Stimulated activated CD4-positive, alpha-beta T cell treated with anti-CD3 and anti-CD28 coated beads, TNF-alpha, amount 100 ng/mL, for 24 hours (primary cell): ENCODE measurements at regions not wholly inside any gene's neighbourhood (a gene's known extent, or its start where the extent isn't known, plus 50 kb on each side); places are given as distances from the start of the nearest gene placed in this dataset.
"Not testable (repeated sequence)": the region's sequence is repeated elsewhere in the genome, so short reads cannot be mapped to it uniquely, and the experiment has no call there.

Source experiments
- DNase-seq, 3 experiments: peaks; one replicate each; pipeline ENCODE4 v3.0.0-alpha.2; 2020; ENCODE audit warnings: low read depth in 3 of 3

- DNase-seq, result not testable (repeated sequence)
Observed at GRCh38 chr2:209300766-209301165, 123.1 kb upstream of the MAP2 start.

- no peak for DNase-seq
Observed at GRCh38 chr2:209305026-209305425, 118.8 kb upstream of the MAP2 start.

DNA sequence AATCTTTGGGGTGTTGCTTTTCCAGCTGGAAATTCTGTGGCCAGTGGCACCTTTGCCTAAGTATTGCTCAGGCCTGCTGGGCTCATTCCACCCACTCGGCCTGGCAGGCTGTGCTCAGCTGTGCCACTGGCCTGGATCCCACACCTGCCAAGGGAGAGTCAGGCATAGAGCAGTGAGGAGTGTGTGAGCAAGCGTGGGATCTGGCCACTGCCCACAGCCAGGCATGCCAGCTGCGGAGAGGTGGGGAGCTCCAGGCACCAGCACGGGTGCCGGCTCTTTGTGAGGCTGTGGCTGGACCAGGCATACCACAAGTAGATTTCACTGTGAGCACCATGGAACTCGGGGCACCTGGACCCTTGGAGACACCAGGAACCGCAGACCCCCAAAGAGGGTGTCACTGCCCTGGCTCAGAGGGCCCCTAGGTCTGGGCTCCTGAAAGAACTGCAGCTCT, 118.1 kb upstream of the MAP2 start:
- no peak for DNase-seq

DNA sequence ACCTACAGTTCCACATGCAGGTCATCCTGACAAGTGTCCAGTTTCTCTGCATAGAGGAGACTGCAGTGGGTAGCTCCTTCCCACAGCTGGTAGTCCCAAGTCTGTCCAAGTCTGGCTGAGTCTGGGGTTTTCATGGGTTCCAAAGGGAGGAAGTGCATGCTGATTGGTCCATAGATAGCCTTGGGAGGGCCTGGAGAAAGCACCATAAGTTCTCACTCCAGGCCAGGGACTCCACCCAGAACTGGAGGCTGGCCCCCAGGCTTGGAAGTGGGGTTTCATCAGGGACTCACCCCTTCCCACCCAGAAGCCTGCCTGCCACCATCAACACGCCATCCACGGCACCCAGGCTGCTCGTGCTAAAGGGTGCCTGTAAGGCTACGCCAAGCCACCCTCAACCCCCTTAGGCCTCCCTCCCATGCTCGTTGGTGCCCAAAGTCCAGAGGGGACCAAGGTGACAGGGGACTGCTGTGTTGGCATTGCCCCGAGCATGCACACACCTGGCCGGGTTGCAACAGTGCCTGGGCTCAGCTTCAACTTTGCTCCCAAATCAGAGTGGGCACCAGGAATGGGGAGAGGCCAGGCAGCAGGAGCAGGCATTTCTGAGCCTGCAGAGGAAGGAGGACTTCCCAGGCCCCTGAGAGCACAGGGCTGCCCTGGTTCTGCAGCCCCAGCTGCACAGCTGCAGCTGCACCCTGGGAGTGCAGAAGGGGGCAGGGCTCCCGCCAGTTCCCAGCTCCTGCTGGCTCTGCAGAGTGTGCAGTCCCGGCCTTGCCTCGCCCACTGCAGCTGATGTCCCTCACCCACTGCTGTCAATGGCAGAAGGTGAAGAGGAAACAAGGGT, 116.5 kb upstream of the MAP2 start:
- DNase-seq, result no peak

GRCh38 chr2:209308415-209308814, 115.4 kb upstream of the MAP2 start:
- no peak for DNase-seq

- no peak for DNase-seq
Observed at GRCh38 chr2:209311948-209312347, 111.9 kb upstream of the MAP2 start.

DNA sequence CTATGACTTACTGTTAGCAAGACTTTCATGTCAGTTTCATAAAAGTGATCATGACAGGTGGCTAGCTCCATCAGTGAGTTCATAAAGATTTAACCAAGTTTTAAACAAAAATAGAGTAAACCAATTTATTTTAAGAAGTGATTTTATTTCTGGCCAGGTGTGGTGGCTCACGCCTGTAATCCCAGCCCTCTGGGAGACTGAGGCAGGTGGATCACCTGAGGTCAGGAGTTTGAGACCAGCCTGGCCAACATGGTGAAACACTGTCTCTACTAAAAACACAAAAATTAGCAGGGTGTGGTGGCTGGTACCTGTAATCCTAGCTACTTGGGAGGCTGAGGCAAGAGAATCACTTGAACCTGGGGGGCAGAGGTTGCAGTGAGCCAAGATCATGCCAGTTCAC, 111.4 kb upstream of the MAP2 start:
- not testable (repeated sequence) for DNase-seq

- no peak for DNase-seq
Observed at GRCh38 chr2:209314653-209315052, 109.2 kb upstream of the MAP2 start.

DNA sequence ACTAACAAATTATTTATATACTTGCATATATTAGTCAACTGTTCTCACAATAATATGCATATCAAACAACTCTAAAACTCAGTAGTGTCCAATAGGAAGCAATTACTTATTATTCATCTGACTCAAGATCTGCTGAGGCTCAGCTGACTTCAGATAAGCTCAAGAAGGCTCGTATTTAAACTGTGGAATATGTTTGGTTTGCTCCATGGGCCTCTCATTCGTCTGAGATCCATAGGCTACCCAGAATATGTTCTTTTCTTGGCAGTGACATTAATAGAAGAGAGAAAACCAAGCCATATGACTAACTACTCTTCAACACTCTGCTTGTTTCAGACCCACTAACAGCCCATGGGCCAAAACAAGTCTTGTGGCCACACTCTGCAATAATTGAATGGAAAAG, 107.7 kb upstream of the MAP2 start:
- no peak for DNase-seq

- no peak for DNase-seq
Observed at GRCh38 chr2:209321076-209321475, 102.8 kb upstream of the MAP2 start.

DNA sequence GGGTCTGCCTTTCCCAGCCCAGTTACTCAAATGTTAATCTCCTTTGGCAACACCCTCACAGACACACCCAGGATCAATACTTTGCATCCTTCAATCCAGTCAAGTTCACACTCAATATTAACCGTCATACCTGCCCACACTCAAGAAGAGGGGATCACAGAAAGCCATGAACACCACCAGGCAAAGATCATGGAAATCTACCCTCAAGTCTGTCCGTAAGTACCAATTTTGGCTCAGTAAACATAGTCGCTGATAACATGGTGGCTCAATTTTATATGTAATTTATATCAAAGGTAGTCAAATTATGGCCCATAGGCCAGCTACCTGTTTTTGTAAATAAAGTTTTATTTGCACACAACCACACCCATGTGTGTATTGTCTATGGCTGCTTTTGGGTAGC, 102.3 kb upstream of the MAP2 start:
- DNase-seq, result no peak

DNA sequence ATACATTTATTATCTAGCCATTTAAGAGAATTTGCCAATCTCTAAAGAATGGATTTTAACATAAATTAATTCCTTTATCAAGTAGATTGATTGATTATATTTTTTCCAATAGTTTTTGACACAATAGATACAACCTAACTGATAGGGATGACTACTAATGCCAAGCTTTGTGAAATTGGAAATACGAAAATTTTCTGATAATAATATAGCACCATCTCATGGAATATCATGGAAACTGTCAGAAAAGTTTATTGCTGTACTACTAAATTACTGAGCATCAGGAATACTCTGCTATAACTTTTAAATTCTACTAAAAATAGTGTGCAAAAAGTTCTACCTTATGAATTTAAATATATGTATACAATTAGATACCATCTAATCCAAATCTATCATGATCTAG, 101.8 kb upstream of the MAP2 start:
- no peak for DNase-seq

GRCh38 chr2:209322905-209323512, 100.8 kb upstream of the MAP2 start:
- DNase-seq, result no peak

DNA sequence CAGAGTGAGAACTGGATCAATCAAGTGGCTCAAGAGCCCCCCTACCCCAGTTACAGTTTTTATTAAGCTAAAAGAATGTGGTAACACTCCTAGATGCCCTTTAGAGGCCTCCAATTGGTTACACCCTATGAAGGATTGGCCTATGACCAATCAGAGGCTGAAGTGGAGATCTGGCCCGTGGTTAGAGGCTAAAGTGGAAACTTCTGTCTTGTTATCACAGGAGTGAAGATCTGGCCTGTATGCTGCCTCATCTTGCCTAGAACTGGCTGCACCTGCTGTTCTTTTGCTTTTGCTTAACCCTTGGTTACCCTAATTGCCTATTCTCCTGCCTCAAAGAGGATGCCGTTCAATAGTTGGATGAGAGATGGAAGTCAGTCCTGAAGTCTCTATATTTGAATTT, 100.1 kb upstream of the MAP2 start:
- DNase-seq, result no peak

DNA sequence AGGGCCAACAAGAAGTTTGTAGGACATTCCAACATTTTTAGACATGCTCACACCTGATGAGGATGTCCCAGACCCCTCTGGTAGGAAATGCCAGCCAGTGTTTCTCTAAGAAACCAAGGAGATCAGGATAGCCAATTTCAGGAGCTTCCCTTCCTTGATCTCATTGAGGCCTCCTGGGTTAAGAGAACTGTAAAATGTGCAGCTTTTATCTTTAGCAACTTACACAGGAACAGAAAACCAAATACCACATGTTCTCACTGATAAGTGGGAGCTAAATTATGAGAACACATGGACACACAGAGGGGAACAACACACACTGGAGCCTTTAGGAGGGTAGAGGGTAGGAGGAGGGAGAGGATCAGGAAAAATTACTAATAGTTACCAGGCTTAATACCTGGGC, 99.6 kb upstream of the MAP2 start:
- DNase-seq, result no peak

- DNase-seq, result no peak
Observed at GRCh38 chr2:209331291-209331844, 92.5 kb upstream of the MAP2 start.

DNA sequence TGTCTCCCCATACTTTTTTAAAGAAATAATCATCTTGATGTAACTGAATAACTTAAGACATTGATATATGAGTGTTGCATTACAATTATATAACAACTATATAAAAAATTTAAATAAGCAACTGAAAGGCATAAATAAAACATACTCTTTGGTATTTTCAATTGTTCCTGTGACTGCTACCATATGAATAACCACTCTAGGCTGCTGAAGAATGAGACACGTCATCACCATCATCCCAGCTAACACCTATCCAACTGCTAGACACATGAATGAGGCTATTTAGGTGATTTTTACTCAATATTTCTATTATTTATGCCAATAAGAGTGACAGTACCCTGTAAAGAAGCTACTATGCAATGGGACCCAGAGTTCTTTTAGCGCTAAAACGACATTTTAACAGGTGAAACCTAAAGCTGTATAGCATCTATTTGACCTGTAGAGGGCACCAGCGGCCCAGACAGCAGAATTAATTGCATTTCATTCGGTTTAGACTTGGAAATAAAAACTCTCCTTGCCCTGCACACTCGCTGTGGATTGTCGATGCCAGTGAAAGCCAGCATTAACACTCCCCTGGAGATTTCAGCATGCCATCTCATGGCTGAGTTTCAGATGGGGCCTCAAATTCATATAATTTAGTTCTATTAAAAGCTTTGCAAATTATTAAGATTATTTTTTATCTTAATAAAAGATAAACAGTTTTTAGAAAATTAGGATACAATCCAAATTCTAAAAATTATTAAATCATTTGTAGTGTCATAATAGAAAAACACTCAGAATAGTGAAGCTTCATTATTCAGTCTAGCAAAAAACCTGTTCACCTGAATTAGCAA, 89.4 kb upstream of the MAP2 start:
- peak in 1 of 3 experiments; percentile 27 for DNase-seq

GRCh38 chr2:209340522-209340921, 83.3 kb upstream of the MAP2 start:
- no peak for DNase-seq

DNA sequence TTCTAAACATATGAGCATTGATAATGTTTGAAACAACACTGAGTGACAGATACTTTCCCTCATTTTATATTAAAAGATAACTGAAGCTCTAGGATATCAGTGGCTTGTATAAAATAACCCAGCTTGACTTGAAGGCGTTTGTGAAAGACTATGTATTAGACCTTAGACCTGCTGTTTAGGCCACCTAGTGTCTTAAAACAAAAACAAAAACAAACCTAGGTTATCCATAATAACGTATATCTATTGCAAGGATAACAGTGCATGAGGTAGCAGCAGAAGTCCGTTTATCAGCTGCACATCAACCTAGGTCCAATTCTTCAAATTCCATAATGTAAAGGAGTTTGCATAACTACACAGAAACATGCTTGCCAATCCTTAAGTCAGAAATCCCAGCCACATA, 79.5 kb upstream of the MAP2 start:
- no peak for DNase-seq

DNA sequence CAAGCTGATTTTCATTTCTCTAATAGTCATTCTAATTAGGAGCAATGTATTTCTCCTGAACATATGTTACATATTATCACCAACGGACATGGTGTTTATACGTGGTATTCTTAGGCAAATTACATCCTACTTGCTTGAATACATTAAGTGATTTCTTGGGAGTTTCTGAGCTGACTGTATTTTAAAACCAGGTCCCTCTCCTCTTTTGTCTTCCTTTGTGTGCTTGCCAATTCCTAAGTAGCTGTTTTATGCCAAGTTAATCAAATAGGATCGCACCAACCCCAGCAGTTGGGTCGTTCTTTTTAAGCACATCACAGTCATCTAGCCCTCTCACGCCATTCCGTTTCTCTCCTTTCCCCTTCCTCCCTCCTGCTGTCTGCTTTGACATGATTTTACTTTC, 75.4 kb upstream of the MAP2 start:
- DNase-seq, result no peak

DNA sequence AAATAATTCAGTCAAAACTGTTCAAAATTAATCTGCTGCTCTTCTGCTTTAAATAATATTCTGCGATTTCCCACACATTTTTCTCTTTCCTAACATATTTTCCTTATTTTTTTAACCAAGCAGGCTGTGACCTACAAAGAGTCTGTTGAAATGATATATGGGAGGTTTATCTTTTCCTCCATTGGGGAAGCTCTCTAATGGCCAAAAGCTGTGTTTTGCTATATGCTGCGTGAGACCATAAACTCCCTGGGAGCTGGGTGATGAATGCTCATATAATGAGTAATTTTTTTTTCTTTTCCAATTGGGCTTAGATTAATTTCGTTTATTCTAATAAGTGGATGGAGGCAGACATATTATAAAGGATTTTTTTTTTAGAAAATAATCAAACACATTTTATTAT, 72.2 kb upstream of the MAP2 start:
- no peak for DNase-seq

DNA sequence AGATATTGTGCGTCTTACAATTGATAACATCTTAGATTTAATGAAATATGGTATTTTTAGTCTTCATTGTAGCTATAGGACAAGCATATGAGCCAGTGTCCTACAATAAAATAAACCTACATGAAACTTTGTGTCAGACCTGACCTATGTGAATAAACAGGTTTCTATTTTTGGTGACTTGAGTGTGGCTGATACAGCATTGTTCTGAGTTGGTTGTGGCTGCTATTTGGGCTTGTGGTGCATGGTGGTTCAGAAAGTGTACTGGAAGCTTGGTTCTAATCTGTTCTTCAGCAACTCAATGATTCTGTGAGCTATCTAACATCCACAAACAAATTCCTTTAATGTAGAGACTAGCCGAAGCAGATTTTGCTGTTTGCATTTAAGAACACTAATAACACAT, 64.9 kb upstream of the MAP2 start:
- no peak for DNase-seq
